ENCODE measurements at regions not wholly inside any gene's neighbourhood (a gene's known extent, or its start where the extent isn't known, plus 50 kb on each side); places are given as distances from the start of the nearest gene placed in this dataset.

DNA sequence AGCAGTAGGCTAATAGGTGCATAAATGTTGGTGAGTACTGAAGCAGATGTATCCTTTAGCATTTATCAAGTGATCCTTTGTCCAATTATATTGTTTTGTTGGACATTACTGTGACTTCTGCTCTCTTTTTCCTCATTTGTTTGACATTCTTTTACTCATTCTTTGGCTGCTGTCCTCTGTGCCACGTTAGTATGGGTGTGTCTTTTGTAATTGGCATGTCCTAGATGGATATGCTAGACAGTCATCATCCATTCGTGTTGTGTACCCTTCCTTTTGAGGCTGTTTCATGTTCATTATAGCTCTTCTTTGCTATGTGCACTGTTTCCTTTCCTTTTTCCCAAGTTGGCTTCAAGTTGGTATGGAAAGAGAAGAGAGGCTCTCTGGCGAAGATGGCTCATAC lies 284.7 kb downstream of the CYP26B1 start:
- Histone ChIP-seq H3K9me3 (ENCODE audit: insufficient read depth, low read length) (no peaks in the 10 kb centered on the region), H3K36me3 (replicated peaks; ENCODE audit: low read depth, low read length) (no peaks in the 10 kb centered on the region), H3K27me3 (ENCODE audit: low read depth, low read length) (peaks cover 26% of the 10 kb centered on the region), H3K4me3 (ENCODE audit: low read length) (no peak overlapping the region), H2AFZ (ENCODE audit: low read depth, low read length) (no peak overlapping the region), H3K9ac (ENCODE audit: low read length) (no peak overlapping the region), H4K20me1 (ENCODE audit: insufficient read depth, low read length) (no peaks in the 10 kb centered on the region), H3K4me1 (ENCODE audit: low read length) (no peaks in the 10 kb centered on the region), H3K79me2 (ENCODE audit: low read length) (no peaks in the 10 kb centered on the region), H3K4me2 (ENCODE audit: low read length) (no peak overlapping the region), H3K27ac (ENCODE audit: low read length) (no peak overlapping the region)
- TF ChIP-seq, protein P1, sequence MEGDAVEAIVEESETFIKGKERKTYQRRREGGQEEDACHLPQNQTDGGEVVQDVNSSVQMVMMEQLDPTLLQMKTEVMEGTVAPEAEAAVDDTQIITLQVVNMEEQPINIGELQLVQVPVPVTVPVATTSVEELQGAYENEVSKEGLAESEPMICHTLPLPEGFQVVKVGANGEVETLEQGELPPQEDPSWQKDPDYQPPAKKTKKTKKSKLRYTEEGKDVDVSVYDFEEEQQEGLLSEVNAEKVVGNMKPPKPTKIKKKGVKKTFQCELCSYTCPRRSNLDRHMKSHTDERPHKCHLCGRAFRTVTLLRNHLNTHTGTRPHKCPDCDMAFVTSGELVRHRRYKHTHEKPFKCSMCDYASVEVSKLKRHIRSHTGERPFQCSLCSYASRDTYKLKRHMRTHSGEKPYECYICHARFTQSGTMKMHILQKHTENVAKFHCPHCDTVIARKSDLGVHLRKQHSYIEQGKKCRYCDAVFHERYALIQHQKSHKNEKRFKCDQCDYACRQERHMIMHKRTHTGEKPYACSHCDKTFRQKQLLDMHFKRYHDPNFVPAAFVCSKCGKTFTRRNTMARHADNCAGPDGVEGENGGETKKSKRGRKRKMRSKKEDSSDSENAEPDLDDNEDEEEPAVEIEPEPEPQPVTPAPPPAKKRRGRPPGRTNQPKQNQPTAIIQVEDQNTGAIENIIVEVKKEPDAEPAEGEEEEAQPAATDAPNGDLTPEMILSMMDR (IDR thresholded peaks at IDR 0.05; ENCODE audit: low read depth, low read length), result no peak
- no peak for TF ChIP-seq EZH2phosphoT487 (IDR thresholded peaks at IDR 0.05; ENCODE audit: low read depth)

- H3K9ac ChIP-seq (ENCODE audit: low read length), result no peak overlapping the region
- H3K4me3 ChIP-seq (ENCODE audit: low read length), result no peak overlapping the region
- no peak overlapping the region for H3K27ac ChIP-seq (ENCODE audit: low read length)
- no peak overlapping the region for H2AFZ ChIP-seq (ENCODE audit: low read depth, low read length)
- H3K27me3 ChIP-seq (ENCODE audit: low read depth, low read length), result peaks cover 20% of the 10 kb centered on the region
- TF ChIP-seq, protein P1 (IDR thresholded peaks at IDR 0.05; ENCODE audit: low read depth, low read length), result no peak
- TF ChIP-seq EZH2phosphoT487 (IDR thresholded peaks at IDR 0.05; ENCODE audit: low read depth), result no peak
- no peak overlapping the region for H3K4me2 ChIP-seq (ENCODE audit: low read length)
- H4K20me1 ChIP-seq (ENCODE audit: insufficient read depth, low read length), result no peaks in the 10 kb centered on the region
- H3K9me3 ChIP-seq (ENCODE audit: insufficient read depth, low read length), result no peaks in the 10 kb centered on the region
- H3K79me2 ChIP-seq (ENCODE audit: low read length), result no peaks in the 10 kb centered on the region
- H3K4me1 ChIP-seq (ENCODE audit: low read length), result no peaks in the 10 kb centered on the region
- no peaks in the 10 kb centered on the region for H3K36me3 ChIP-seq (replicated peaks; ENCODE audit: low read depth, low read length)
These were observed 286.2 kb downstream of the CYP26B1 start for GRCh38 chr2:71861186-71862160.

GRCh38 chr2:71860381-71860926 lies 287.2 kb downstream of the CYP26B1 start:
- TF ChIP-seq, protein P1 (IDR thresholded peaks at IDR 0.05; ENCODE audit: low read depth, low read length), result no peak
- no peak for TF ChIP-seq EZH2phosphoT487 (IDR thresholded peaks at IDR 0.05; ENCODE audit: low read depth)
- no peaks in the 10 kb centered on the region for H4K20me1 ChIP-seq (ENCODE audit: insufficient read depth, low read length)
- no peaks in the 10 kb centered on the region for H3K79me2 ChIP-seq (ENCODE audit: low read length)
- peaks cover 14% of the 10 kb centered on the region for H3K27me3 ChIP-seq (ENCODE audit: low read depth, low read length)
- H3K4me1 ChIP-seq (ENCODE audit: low read length), result no peaks in the 10 kb centered on the region
- no peaks in the 10 kb centered on the region for H3K9me3 ChIP-seq (ENCODE audit: insufficient read depth, low read length)
- no peak overlapping the region for H3K4me2 ChIP-seq (ENCODE audit: low read length)
- no peak overlapping the region for H3K27ac ChIP-seq (ENCODE audit: low read length)
- H3K36me3 ChIP-seq (replicated peaks; ENCODE audit: low read depth, low read length), result no peaks in the 10 kb centered on the region
- H2AFZ ChIP-seq (ENCODE audit: low read depth, low read length), result no peak overlapping the region
- no peak overlapping the region for H3K4me3 ChIP-seq (ENCODE audit: low read length)
- no peak overlapping the region for H3K9ac ChIP-seq (ENCODE audit: low read length)

DNA sequence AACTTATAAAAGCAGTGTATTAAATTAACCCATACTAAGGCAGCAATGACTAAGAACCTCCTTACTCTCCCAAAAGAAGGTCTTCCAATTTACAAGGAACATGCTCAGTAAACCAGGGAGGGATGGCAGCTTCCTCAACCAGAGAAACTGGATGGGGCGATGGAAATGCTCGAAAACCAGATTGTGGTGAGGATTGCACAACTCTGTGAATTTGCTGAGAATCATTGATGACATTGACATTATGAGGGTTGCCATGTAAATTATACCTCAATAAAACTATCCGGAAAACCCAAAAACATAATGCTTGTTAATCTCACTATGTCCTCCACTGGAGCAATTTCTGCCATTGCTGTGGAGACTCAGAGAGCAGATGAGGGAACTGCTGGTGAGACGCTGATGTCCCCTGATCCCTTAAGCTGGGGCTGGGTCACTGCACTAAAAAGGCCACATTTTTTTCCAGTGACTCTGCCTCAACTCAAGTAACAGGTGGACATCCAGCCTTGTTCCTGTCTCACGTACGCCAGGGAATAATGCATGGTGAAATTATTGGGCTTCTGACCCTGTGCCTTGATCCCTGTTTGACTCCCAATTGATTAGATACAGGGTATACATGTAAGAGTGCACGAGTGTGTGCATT lies 288.3 kb downstream of the CYP26B1 start:
- no peaks in the 10 kb centered on the region for H3K79me2 ChIP-seq (ENCODE audit: low read length)
- no peak overlapping the region for H3K4me3 ChIP-seq (ENCODE audit: low read length)
- H3K9me3 ChIP-seq (ENCODE audit: insufficient read depth, low read length), result no peaks in the 10 kb centered on the region
- H4K20me1 ChIP-seq (ENCODE audit: insufficient read depth, low read length), result no peaks in the 10 kb centered on the region
- TF ChIP-seq, protein P1 (IDR thresholded peaks at IDR 0.05; ENCODE audit: low read depth, low read length), result no peak
- no peak for TF ChIP-seq EZH2phosphoT487 (IDR thresholded peaks at IDR 0.05; ENCODE audit: low read depth)
- no peaks in the 10 kb centered on the region for H3K36me3 ChIP-seq (replicated peaks; ENCODE audit: low read depth, low read length)
- no peaks in the 10 kb centered on the region for H3K4me1 ChIP-seq (ENCODE audit: low read length)
- H3K27ac ChIP-seq (ENCODE audit: low read length), result no peak overlapping the region
- peaks cover 5% of the 10 kb centered on the region for H3K27me3 ChIP-seq (ENCODE audit: low read depth, low read length)
- no peak overlapping the region for H3K4me2 ChIP-seq (ENCODE audit: low read length)
- no peak overlapping the region for H3K9ac ChIP-seq (ENCODE audit: low read length)
- H2AFZ ChIP-seq (ENCODE audit: low read depth, low read length), result no peak overlapping the region
